Peyer's patch (tissue), 4 donors: ENCODE measurements at regions not wholly inside any gene's neighbourhood (a gene's known extent, or its start where the extent isn't known, plus 50 kb on each side); places are given as distances from the start of the nearest gene placed in this dataset.

Source experiments
- DNase-seq, 3 donors: peaks; one replicate each; pipeline ENCODE4 v3.0.0-alpha.2; 2017 to 2019
- H3K27ac ChIP-seq, 4 donors: fragments of 200-600 bp; sonication (generic); one replicate each; pipeline ENCODE4 v1.5.1; 2016 to 2019
- H3K27me3 ChIP-seq, 2 donors: fragments of 200-600 bp; sonication (generic); one replicate each; pipeline ENCODE4 v1.5.1; 2019
- H3K36me3 ChIP-seq, 3 donors: fragments of 200-600 bp; sonication (generic); one replicate each; pipeline ENCODE4 v1.5.1; 2016 to 2019
- H3K4me1 ChIP-seq, 4 donors: fragments of 200-600 bp; sonication (generic); one replicate each; pipeline ENCODE4 v1.5.1; 2016 to 2019
- H3K4me3 ChIP-seq, 4 donors: fragments of 200-600 bp; sonication (generic); 1 replicate in 3 of 4; 2 replicates in 1 of 4; pipeline ENCODE4 v1.5.1; 2016 to 2019; ENCODE audit warnings: mild to moderate bottlenecking in 1 of 4
- H3K9me3 ChIP-seq, 4 donors: fragments of 200-600 bp; sonication (generic); one replicate each; pipeline ENCODE4 v1.5.1; 2016 to 2019; ENCODE audit warnings: mild to moderate bottlenecking in 1 of 4
- POLR2A ChIP-seq, 2 donors: fragments of 450-650 bp; IDR thresholded peaks; one replicate each; pipeline ENCODE4 v1.5.1; 2017; ENCODE audit warnings: antibody characterized with exemption in 2 of 2, mild to moderate bottlenecking in 2 of 2, moderate library complexity in 2 of 2
- TF ChIP-seq, protein P1 (sequence below), 6 experiments: fragments of 450-650 bp in 4 of 6; fragments of 200-600 bp in 2 of 6; sonication (generic) in 1 of 6; IDR thresholded peaks; one replicate each; pipeline ENCODE4 v1.5.1; 2017 to 2019; ENCODE audit warnings: antibody characterized with exemption in 6 of 6, mild to moderate bottlenecking in 3 of 6, moderate library complexity in 1 of 6

- Histone ChIP-seq H3K36me3 (no peaks in the 10 kb centered on the region), H3K4me1 (peaks cover 0 to 44% (median 6%) of the 10 kb centered on the region in 4 donors), H3K27ac (no peak overlapping the region), H3K27me3 (no peaks in the 10 kb centered on the region), H3K9me3 (no peaks in the 10 kb centered on the region), H3K4me3 (no peak overlapping the region)
- no peak for DNase-seq
- TF ChIP-seq, protein P1, sequence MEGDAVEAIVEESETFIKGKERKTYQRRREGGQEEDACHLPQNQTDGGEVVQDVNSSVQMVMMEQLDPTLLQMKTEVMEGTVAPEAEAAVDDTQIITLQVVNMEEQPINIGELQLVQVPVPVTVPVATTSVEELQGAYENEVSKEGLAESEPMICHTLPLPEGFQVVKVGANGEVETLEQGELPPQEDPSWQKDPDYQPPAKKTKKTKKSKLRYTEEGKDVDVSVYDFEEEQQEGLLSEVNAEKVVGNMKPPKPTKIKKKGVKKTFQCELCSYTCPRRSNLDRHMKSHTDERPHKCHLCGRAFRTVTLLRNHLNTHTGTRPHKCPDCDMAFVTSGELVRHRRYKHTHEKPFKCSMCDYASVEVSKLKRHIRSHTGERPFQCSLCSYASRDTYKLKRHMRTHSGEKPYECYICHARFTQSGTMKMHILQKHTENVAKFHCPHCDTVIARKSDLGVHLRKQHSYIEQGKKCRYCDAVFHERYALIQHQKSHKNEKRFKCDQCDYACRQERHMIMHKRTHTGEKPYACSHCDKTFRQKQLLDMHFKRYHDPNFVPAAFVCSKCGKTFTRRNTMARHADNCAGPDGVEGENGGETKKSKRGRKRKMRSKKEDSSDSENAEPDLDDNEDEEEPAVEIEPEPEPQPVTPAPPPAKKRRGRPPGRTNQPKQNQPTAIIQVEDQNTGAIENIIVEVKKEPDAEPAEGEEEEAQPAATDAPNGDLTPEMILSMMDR (IDR thresholded peaks at IDR 0.05): no peak
- no peak for TF ChIP-seq POLR2A (IDR thresholded peaks at IDR 0.05)
These were observed 52.8 kb upstream of the IFFO2 start for GRCh38 chr1:19009126-19009881.

DNA sequence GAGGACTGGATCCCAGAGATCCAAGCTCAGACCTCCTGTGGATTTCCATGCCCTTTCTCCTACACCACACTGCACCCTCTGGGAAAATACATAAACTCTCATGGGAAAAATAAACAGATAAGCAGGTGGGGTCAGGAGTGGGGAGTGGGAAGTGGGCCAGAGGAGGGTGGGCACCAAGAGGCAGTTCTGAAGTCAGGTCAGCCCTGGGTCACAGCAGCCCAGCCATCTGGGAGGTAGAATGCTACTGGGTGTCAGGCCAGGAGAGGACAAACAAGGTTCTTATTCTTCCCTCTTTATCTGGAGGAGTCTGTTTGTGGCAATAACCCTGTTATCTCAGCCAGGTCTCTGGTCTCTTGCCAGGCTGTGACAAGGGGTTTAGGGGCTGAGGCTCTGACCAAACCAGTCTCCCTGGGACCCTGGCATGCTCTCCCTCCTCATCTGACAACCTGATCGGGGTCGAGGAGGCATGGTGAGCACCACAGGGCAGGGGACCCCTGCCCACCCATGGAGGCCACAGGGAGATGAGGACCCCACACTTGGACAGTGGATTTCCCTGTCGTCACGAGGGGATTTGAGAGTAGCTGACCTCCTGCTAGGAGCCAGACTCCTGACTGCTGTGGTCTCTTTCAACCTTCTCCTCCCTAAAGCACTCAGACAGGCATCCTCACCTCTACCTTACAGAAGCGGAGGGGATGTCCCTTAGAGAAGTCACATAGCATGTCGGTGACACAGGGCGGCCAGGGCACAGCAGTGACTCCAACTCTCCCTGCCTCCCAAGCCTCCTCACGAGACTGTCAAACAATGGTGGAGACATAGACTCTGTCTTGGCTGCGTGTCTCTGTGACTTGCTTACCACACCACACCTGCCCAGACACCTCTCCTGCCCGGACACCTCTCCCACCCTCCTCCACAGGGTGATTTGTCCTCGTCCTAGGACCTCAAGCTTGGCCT lies 51.3 kb upstream of the IFFO2 start:
- Histone ChIP-seq H3K27ac (no peak overlapping the region), H3K4me3 (no peak overlapping the region), H3K9me3 (no peaks in the 10 kb centered on the region), H3K4me1 (peaks cover 0 to 39% (median 6%) of the 10 kb centered on the region in 4 donors), H3K27me3 (no peaks in the 10 kb centered on the region), H3K36me3 (no peaks in the 10 kb centered on the region)
- TF ChIP-seq, protein P1 (IDR thresholded peaks at IDR 0.05): no peak
- no peak for TF ChIP-seq POLR2A (IDR thresholded peaks at IDR 0.05)
- no peak for DNase-seq

- no peak for DNase-seq
These were observed 50.4 kb upstream of the IFFO2 start for GRCh38 chr1:19006837-19007271.

More at GRCh38 chr1:19006837-19007271, 50.4 kb upstream of the IFFO2 start:
- Histone ChIP-seq H3K36me3 (no peaks in the 10 kb centered on the region), H3K27ac (no peak overlapping the region), H3K27me3 (no peaks in the 10 kb centered on the region), H3K9me3 (no peaks in the 10 kb centered on the region), H3K4me3 (no peak overlapping the region), H3K4me1 (peaks cover 0 to 30% (median 6%) of the 10 kb centered on the region in 4 donors)
- TF ChIP-seq, protein P1 (IDR thresholded peaks at IDR 0.05): no peak
- TF ChIP-seq POLR2A (IDR thresholded peaks at IDR 0.05): no peak
